ENCODE measurements at regions not wholly inside any gene's neighbourhood (a gene's known extent, or its start where the extent isn't known, plus 50 kb on each side); places are given as distances from the start of the nearest gene placed in this dataset.
"Not testable (repeated sequence)": the region's sequence is repeated elsewhere in the genome, so short reads cannot be mapped to it uniquely, and the experiment has no call there.

GRCh38 chr15:24075420-24076089 lies 388.4 kb upstream of the NDN start:
- Histone ChIP-seq H3K4me1 (ENCODE audit: control insufficient read depth, insufficient read depth, low read length) (no peaks in the 10 kb centered on the region), H3K27me3 (ENCODE audit: control insufficient read depth, insufficient read depth, low read length) (no peaks in the 10 kb centered on the region), H3K4me3 (ENCODE audit: low read depth, low read length) (no peak overlapping the region), H3K27ac (ENCODE audit: low read depth, low read length) (no peak overlapping the region), H3K9me3 (ENCODE audit: control insufficient read depth, insufficient read depth, low read depth, low read length) (peaks cover 27% of the 10 kb centered on the region), H3K9ac (ENCODE audit: low read length) (no peak overlapping the region), H3K36me3 (ENCODE audit: control insufficient read depth, insufficient read depth, low read length) (no peaks in the 10 kb centered on the region)

- peaks cover 31% of the 10 kb centered on the region for H3K9me3 ChIP-seq (ENCODE audit: control insufficient read depth, insufficient read depth, low read depth, low read length)
- H3K4me3 ChIP-seq (ENCODE audit: low read depth, low read length) = no peak overlapping the region
Measured at GRCh38 chr15:24076090-24076784, 389.1 kb upstream of the NDN start.

GRCh38 chr15:24078310-24079029 lies 391.4 kb upstream of the NDN start:
- Histone ChIP-seq H3K4me1 (ENCODE audit: control insufficient read depth, insufficient read depth, low read length) (no peaks in the 10 kb centered on the region), H3K27me3 (ENCODE audit: control insufficient read depth, insufficient read depth, low read length) (no peaks in the 10 kb centered on the region), H3K9me3 (ENCODE audit: control insufficient read depth, insufficient read depth, low read depth, low read length) (peaks cover 32% of the 10 kb centered on the region), H3K27ac (ENCODE audit: low read depth, low read length) (no peak overlapping the region), H3K9ac (ENCODE audit: low read length) (no peak overlapping the region), H3K4me3 (ENCODE audit: low read depth, low read length) (no peak overlapping the region), H3K36me3 (ENCODE audit: control insufficient read depth, insufficient read depth, low read length) (no peaks in the 10 kb centered on the region)

More at GRCh38 chr15:24076090-24076784, 389.1 kb upstream of the NDN start:
- no peak overlapping the region for H3K9ac ChIP-seq (ENCODE audit: low read length)
- H3K27ac ChIP-seq (ENCODE audit: low read depth, low read length) = no peak overlapping the region
- H3K4me1 ChIP-seq (ENCODE audit: control insufficient read depth, insufficient read depth, low read length) = no peaks in the 10 kb centered on the region
- no peaks in the 10 kb centered on the region for H3K27me3 ChIP-seq (ENCODE audit: control insufficient read depth, insufficient read depth, low read length)
- no peaks in the 10 kb centered on the region for H3K36me3 ChIP-seq (ENCODE audit: control insufficient read depth, insufficient read depth, low read length)

GRCh38 chr15:24088941-24089340 lies 401.8 kb upstream of the NDN start:
- not testable (repeated sequence) for H3K27ac ChIP-seq (ENCODE audit: low read depth, low read length); H3K27me3 ChIP-seq (ENCODE audit: control insufficient read depth, insufficient read depth, low read length); H3K4me1 ChIP-seq (ENCODE audit: control insufficient read depth, insufficient read depth, low read length); H3K36me3 ChIP-seq (ENCODE audit: control insufficient read depth, insufficient read depth, low read length); H3K9ac ChIP-seq (ENCODE audit: low read length); H3K4me3 ChIP-seq (ENCODE audit: low read depth, low read length)
- peaks cover 29% of the 10 kb centered on the region for H3K9me3 ChIP-seq (ENCODE audit: control insufficient read depth, insufficient read depth, low read depth, low read length)

GRCh38 chr15:24101503-24101902 lies 414.4 kb upstream of the NDN start:
- H3K27me3 ChIP-seq (ENCODE audit: control insufficient read depth, insufficient read depth, low read length); H3K27ac ChIP-seq (ENCODE audit: low read depth, low read length); H3K9me3 ChIP-seq (ENCODE audit: control insufficient read depth, insufficient read depth, low read depth, low read length); H3K36me3 ChIP-seq (ENCODE audit: control insufficient read depth, insufficient read depth, low read length); H3K9ac ChIP-seq (ENCODE audit: low read length); H3K4me1 ChIP-seq (ENCODE audit: control insufficient read depth, insufficient read depth, low read length): not testable (repeated sequence)
- H3K4me3 ChIP-seq (ENCODE audit: low read depth, low read length) = peak overlapping the region; percentile 31

GRCh38 chr15:24107524-24107923 lies 420.4 kb upstream of the NDN start:
- not testable (repeated sequence) for H3K4me3 ChIP-seq (ENCODE audit: low read depth, low read length); H3K27ac ChIP-seq (ENCODE audit: low read depth, low read length); H3K9ac ChIP-seq (ENCODE audit: low read length); H3K27me3 ChIP-seq (ENCODE audit: control insufficient read depth, insufficient read depth, low read length); H3K4me1 ChIP-seq (ENCODE audit: control insufficient read depth, insufficient read depth, low read length); H3K9me3 ChIP-seq (ENCODE audit: control insufficient read depth, insufficient read depth, low read depth, low read length); H3K36me3 ChIP-seq (ENCODE audit: control insufficient read depth, insufficient read depth, low read length)

- not testable (repeated sequence) for H3K27ac ChIP-seq (ENCODE audit: low read depth, low read length); H3K36me3 ChIP-seq (ENCODE audit: control insufficient read depth, insufficient read depth, low read length); H3K4me3 ChIP-seq (ENCODE audit: low read depth, low read length); H3K9me3 ChIP-seq (ENCODE audit: control insufficient read depth, insufficient read depth, low read depth, low read length); H3K4me1 ChIP-seq (ENCODE audit: control insufficient read depth, insufficient read depth, low read length); H3K27me3 ChIP-seq (ENCODE audit: control insufficient read depth, insufficient read depth, low read length); H3K9ac ChIP-seq (ENCODE audit: low read length)
Measured at GRCh38 chr15:24107948-24108347, 420.8 kb upstream of the NDN start.

- H3K36me3 ChIP-seq (ENCODE audit: control insufficient read depth, insufficient read depth, low read length); H3K9ac ChIP-seq (ENCODE audit: low read length); H3K27me3 ChIP-seq (ENCODE audit: control insufficient read depth, insufficient read depth, low read length); H3K9me3 ChIP-seq (ENCODE audit: control insufficient read depth, insufficient read depth, low read depth, low read length); H3K27ac ChIP-seq (ENCODE audit: low read depth, low read length); H3K4me3 ChIP-seq (ENCODE audit: low read depth, low read length); H3K4me1 ChIP-seq (ENCODE audit: control insufficient read depth, insufficient read depth, low read length): not testable (repeated sequence)
Measured at GRCh38 chr15:24108349-24108748, 421.2 kb upstream of the NDN start.

GRCh38 chr15:24139622-24140021 lies 452.5 kb upstream of the NDN start:
- H3K9ac ChIP-seq (ENCODE audit: low read length); H3K4me1 ChIP-seq (ENCODE audit: control insufficient read depth, insufficient read depth, low read length); H3K36me3 ChIP-seq (ENCODE audit: control insufficient read depth, insufficient read depth, low read length); H3K9me3 ChIP-seq (ENCODE audit: control insufficient read depth, insufficient read depth, low read depth, low read length); H3K27ac ChIP-seq (ENCODE audit: low read depth, low read length); H3K27me3 ChIP-seq (ENCODE audit: control insufficient read depth, insufficient read depth, low read length); H3K4me3 ChIP-seq (ENCODE audit: low read depth, low read length): not testable (repeated sequence)

- H3K4me3 ChIP-seq (ENCODE audit: low read depth, low read length); H3K9me3 ChIP-seq (ENCODE audit: control insufficient read depth, insufficient read depth, low read depth, low read length); H3K4me1 ChIP-seq (ENCODE audit: control insufficient read depth, insufficient read depth, low read length); H3K27ac ChIP-seq (ENCODE audit: low read depth, low read length); H3K27me3 ChIP-seq (ENCODE audit: control insufficient read depth, insufficient read depth, low read length); H3K9ac ChIP-seq (ENCODE audit: low read length); H3K36me3 ChIP-seq (ENCODE audit: control insufficient read depth, insufficient read depth, low read length): not testable (repeated sequence)
Measured at GRCh38 chr15:24145070-24145469, 458.0 kb upstream of the NDN start.

- Histone ChIP-seq H3K4me1 (ENCODE audit: control insufficient read depth, insufficient read depth, low read length) (no peaks in the 10 kb centered on the region), H3K9me3 (ENCODE audit: control insufficient read depth, insufficient read depth, low read depth, low read length) (peaks cover 3% of the 10 kb centered on the region; the same call in 1 of the 2 replicates), H3K27me3 (ENCODE audit: control insufficient read depth, insufficient read depth, low read length) (no peaks in the 10 kb centered on the region), H3K9ac (ENCODE audit: low read length) (no peak overlapping the region), H3K36me3 (ENCODE audit: control insufficient read depth, insufficient read depth, low read length) (no peaks in the 10 kb centered on the region), H3K4me3 (ENCODE audit: low read depth, low read length) (no peak overlapping the region), H3K27ac (ENCODE audit: low read depth, low read length) (no peak overlapping the region)
Measured at GRCh38 chr15:24146251-24146650, 459.1 kb upstream of the NDN start.

All from HUES6 (cell line).